Hippocampal formation (tissue), 2 donors: ENCODE measurements at regions not wholly inside any gene's neighbourhood (a gene's known extent, or its start where the extent isn't known, plus 50 kb on each side); places are given as distances from the start of the nearest gene placed in this dataset.

ENCODE experiments used
- DNase-seq, 2 donors: peaks; one replicate each; lab custom pipeline; 2025; lab: John Stamatoyannopoulos, UW

- no peak for DNase-seq
These were observed 98.8 kb downstream of the GCNT1 start for GRCh38 chr9:76557674-76558225.

- DNase-seq, result no peak
These were observed 99.5 kb downstream of the GCNT1 start for GRCh38 chr9:76558465-76558864.

GRCh38 chr9:76559286-76559685 lies 100.3 kb downstream of the GCNT1 start:
- DNase-seq, result peak in 1 of 2 donors; percentile 10

GRCh38 chr9:76560481-76560922 lies 101.5 kb downstream of the GCNT1 start:
- no peak for DNase-seq

GRCh38 chr9:76561050-76561713 lies 102.2 kb downstream of the GCNT1 start:
- DNase-seq, result no peak
